ENCODE measurements at regions not wholly inside any gene's neighbourhood (a gene's known extent, or its start where the extent isn't known, plus 50 kb on each side); places are given as distances from the start of the nearest gene placed in this dataset.

DNA sequence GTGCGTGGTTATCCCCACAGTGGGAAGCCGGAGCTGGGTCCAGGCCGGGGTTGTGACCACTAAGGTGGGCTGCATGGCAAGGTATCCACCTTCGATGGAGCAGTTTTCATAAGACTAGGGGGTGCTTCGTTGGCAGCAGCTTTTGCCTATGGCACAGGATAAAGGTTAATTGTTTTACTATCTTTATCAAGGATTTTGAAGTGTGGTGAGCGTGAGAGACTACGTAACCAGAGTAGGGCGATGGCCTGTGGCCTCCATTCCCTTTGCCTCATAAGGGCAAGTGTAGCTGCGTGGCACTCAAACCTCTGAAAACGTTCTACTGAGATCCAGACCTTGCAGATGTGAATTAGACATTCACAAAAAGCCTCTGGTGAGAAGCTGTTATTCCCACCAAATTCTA is 206.6 kb downstream of the ACKR3 start:
- H3K4me3 ChIP-seq (ENCODE audit: low read length), result no peak overlapping the region
- Mint-ChIP-seq H3K36me3 (no peaks in the 10 kb centered on the region), H3K27me3 (peaks cover 0 to 12% (median 2%) of the 10 kb centered on the region in 5 donors), H3K27ac (no peak overlapping the region), H3K4me1 (no peaks in the 10 kb centered on the region), H3K9me3 (no peaks in the 10 kb centered on the region), H3K4me3 (no peak overlapping the region)
- ATAC-seq (no peak), DNase-seq (no peak)
- no peak overlapping the region for H3K27ac ChIP-seq (ENCODE audit: low read depth, low read length)
- H3K27me3 ChIP-seq (ENCODE audit: control insufficient read depth in 2 of 2, insufficient read depth in 2 of 2, low read length in 2 of 2), result no peaks in the 10 kb centered on the region
- H3K36me3 ChIP-seq (ENCODE audit: control insufficient read depth in 2 of 3, insufficient read depth in 3 of 3, low read length in 3 of 3), result no peaks in the 10 kb centered on the region
- ChIA-PET POLR2A (no interaction called here), CTCF (no interaction called here)
- intact Hi-C loops (cut with micrococcal nuclease), result no loop called here
- no peaks in the 10 kb centered on the region for H3K9me3 ChIP-seq (ENCODE audit: control insufficient read depth in 2 of 3, low read length in 3 of 3)
- H3K4me1 ChIP-seq (ENCODE audit: control insufficient read depth in 2 of 2, insufficient read depth in 2 of 2, low read length in 2 of 2), result no peaks in the 10 kb centered on the region

DNA sequence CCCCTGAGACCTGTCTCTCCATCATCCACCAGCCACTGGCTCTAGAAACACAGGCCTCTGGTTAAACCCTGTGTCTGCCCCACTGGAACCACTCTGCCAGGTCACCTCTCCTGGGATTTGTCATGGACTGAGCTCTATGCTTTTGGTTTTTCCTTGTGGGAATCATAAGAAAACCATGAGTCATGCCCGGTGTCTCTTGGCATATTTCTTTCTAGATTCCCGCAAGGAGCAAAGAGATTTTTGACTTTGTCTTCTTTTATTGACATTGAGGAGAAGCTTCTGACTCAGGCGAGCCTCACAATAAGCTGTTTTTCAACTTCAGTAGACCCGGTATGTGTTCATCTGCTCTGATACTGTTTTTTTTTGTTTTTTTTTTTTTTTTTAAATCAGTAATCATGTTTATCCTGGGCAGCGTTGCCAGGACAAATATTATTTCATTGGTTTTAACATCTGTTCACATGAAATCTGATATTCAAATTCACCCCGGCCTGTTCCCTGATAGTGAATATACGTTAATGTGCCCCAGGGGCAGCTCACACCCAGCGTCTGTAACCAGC is 207.1 kb downstream of the ACKR3 start:
- Mint-ChIP-seq H3K4me1 (no peaks in the 10 kb centered on the region), H3K27me3 (peaks cover 0 to 17% (median 5%) of the 10 kb centered on the region in 5 donors), H3K4me3 (no peak overlapping the region), H3K27ac (no peak overlapping the region), H3K36me3 (no peaks in the 10 kb centered on the region), H3K9me3 (no peaks in the 10 kb centered on the region)
- Histone ChIP-seq H3K4me3 (ENCODE audit: low read length) (no peak overlapping the region), H3K27ac (ENCODE audit: low read depth, low read length) (no peak overlapping the region), H3K36me3 (ENCODE audit: control insufficient read depth in 2 of 3, insufficient read depth in 3 of 3, low read length in 3 of 3) (no peaks in the 10 kb centered on the region), H3K27me3 (ENCODE audit: control insufficient read depth in 2 of 2, insufficient read depth in 2 of 2, low read length in 2 of 2) (no peaks in the 10 kb centered on the region), H3K4me1 (ENCODE audit: control insufficient read depth in 2 of 2, insufficient read depth in 2 of 2, low read length in 2 of 2) (no peaks in the 10 kb centered on the region), H3K9me3 (ENCODE audit: control insufficient read depth in 2 of 3, low read length in 3 of 3) (no peaks in the 10 kb centered on the region)
- DNase-seq (no peak), ATAC-seq (no peak)
- ChIA-PET POLR2A (no interaction called here), CTCF (no interaction called here)
- intact Hi-C loops (cut with micrococcal nuclease), result no loop called here

DNA sequence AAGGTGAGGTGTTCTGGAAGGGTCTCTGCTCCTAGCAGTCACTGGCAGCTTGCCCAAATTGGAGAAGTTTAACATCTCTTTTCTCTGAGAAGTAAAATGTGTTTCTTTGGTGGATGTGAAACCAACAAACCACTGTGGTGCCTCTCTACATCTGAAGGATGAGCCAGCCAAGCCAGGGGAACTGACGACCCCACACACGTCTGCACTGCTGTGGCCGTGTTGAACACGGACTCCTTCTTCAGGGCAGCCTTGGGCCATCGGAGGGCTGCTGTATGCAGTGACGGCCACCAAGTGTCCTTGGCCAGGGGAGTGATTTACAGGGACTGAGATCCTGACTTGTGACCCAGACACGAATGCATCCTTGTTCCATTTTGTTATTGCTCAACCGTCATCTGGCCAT is 207.8 kb downstream of the ACKR3 start:
- Histone ChIP-seq H3K4me1 (ENCODE audit: control insufficient read depth in 2 of 2, insufficient read depth in 2 of 2, low read length in 2 of 2) (no peaks in the 10 kb centered on the region), H3K9me3 (ENCODE audit: control insufficient read depth in 2 of 3, low read length in 3 of 3) (no peaks in the 10 kb centered on the region), H3K27me3 (ENCODE audit: control insufficient read depth in 2 of 2, insufficient read depth in 2 of 2, low read length in 2 of 2) (no peaks in the 10 kb centered on the region), H3K27ac (ENCODE audit: low read depth, low read length) (no peak overlapping the region), H3K4me3 (ENCODE audit: low read length) (no peak overlapping the region), H3K36me3 (ENCODE audit: control insufficient read depth in 2 of 3, insufficient read depth in 3 of 3, low read length in 3 of 3) (no peaks in the 10 kb centered on the region)
- ChIA-PET POLR2A (no interaction called here), CTCF (no interaction called here)
- DNase-seq, result no peak
- H3K4me1 Mint-ChIP-seq, result no peaks in the 10 kb centered on the region
- intact Hi-C loops (cut with micrococcal nuclease), result no loop called here
- no peak overlapping the region for H3K27ac Mint-ChIP-seq
- H3K4me3 Mint-ChIP-seq, result no peak overlapping the region
- no peak for ATAC-seq
- H3K36me3 Mint-ChIP-seq, result no peaks in the 10 kb centered on the region
- peaks cover 2 to 21% (median 11%) of the 10 kb centered on the region in 5 donors for H3K27me3 Mint-ChIP-seq
- H3K9me3 Mint-ChIP-seq, result no peaks in the 10 kb centered on the region

DNA sequence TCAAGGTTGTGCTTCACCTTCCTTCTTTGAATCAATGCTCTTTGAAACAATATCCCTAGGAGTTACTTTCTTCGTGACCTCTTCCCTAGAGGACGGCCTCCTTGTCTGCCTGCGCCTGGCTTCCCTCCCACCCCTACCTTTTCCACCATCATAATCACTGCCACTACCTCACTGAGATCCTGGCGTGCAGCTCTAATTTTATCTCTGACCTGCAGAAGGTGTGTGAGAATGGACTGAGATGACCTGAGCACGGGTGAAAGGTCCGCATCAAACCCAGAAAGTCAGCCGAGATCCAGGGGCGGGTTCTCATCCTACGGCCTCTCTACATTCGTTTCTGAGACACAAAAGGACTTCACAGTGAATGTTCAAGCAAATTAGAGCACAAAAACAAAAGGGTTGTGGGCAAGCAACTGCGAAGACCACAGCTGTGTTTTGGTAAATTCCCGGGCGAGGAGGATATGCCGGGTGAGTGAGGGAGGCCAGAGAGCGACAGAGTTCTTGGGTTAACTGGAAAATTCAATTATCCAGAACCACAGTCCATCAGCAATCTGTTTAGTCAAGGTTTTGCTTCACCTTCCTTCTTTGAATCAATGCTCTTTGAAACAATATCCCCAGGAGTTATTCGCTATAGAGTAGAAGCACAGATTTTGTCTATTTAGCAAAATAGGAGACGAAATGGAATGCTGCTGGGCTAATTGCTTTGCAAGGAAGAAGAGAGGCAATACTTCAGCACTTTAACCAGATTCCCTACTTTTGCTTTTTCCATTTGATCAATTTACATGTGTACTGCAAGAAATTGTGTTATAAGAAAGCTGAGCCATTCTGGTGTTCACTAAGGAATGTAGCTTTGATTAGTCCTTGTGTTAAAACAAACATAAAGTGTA is 212.6 kb downstream of the ACKR3 start:
- no peak for DNase-seq
- ChIA-PET POLR2A (no interaction called here), CTCF (no interaction called here)
- no peaks in the 10 kb centered on the region for H3K4me1 ChIP-seq (ENCODE audit: control insufficient read depth in 2 of 2, insufficient read depth in 2 of 2, low read length in 2 of 2)
- H3K27me3 Mint-ChIP-seq, result peaks cover 6 to 39% (median 28%) of the 10 kb centered on the region in 5 donors
- H3K4me3 Mint-ChIP-seq, result no peak overlapping the region
- no peaks in the 10 kb centered on the region for H3K27me3 ChIP-seq (ENCODE audit: control insufficient read depth in 2 of 2, insufficient read depth in 2 of 2, low read length in 2 of 2)
- H3K36me3 ChIP-seq (ENCODE audit: control insufficient read depth in 2 of 3, insufficient read depth in 3 of 3, low read length in 3 of 3), result no peaks in the 10 kb centered on the region
- H3K36me3 Mint-ChIP-seq, result peaks cover 0 to 4% (median 0%) of the 10 kb centered on the region in 5 donors
- H3K27ac ChIP-seq (ENCODE audit: low read depth, low read length), result no peak overlapping the region
- intact Hi-C loops (cut with micrococcal nuclease), result no loop called here
- no peak for ATAC-seq
- peaks cover 0 to 3% (median 0%) of the 10 kb centered on the region in 11 donors for H3K9me3 Mint-ChIP-seq
- H3K27ac Mint-ChIP-seq, result no peak overlapping the region
- H3K4me3 ChIP-seq (ENCODE audit: low read length), result no peak overlapping the region
- no peaks in the 10 kb centered on the region for H3K4me1 Mint-ChIP-seq
- H3K9me3 ChIP-seq (ENCODE audit: control insufficient read depth in 2 of 3, low read length in 3 of 3), result no peaks in the 10 kb centered on the region

DNA sequence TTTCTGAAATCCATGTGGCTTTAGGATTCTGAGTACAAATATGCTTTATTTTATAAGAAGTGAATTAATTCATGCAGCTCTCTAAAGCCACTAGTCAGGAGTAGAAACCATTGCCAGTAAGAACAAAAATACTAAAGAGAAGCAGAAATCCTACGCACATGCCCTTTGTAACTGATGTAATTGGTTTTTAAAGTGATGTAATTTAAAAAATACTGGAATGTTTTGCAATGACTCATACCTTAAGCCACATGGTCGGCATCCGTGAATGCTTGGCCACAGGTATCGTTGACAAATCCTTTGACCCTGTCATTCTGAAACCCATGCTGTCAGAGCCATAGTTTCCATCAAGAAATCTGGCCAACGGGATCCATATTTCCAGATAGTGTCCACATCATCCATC is 213.3 kb downstream of the ACKR3 start:
- Mint-ChIP-seq H3K27me3 (peaks cover 6 to 44% (median 28%) of the 10 kb centered on the region in 5 donors), H3K27ac (no peak overlapping the region), H3K4me1 (peaks cover 0 to 1% (median 0%) of the 10 kb centered on the region in 7 donors), H3K4me3 (no peak overlapping the region), H3K9me3 (peaks cover 0 to 4% (median 0%) of the 10 kb centered on the region in 11 donors), H3K36me3 (peaks cover 0 to 4% (median 0%) of the 10 kb centered on the region in 5 donors)
- no peaks in the 10 kb centered on the region for H3K9me3 ChIP-seq (ENCODE audit: control insufficient read depth in 2 of 3, low read length in 3 of 3)
- ChIA-PET POLR2A (no interaction called here), CTCF (no interaction called here)
- ATAC-seq (no peak), DNase-seq (no peak)
- intact Hi-C loops (cut with micrococcal nuclease), result no loop called here
- H3K27ac ChIP-seq (ENCODE audit: low read depth, low read length), result no peak overlapping the region
- H3K36me3 ChIP-seq (ENCODE audit: control insufficient read depth in 2 of 3, insufficient read depth in 3 of 3, low read length in 3 of 3), result no peaks in the 10 kb centered on the region
- no peak overlapping the region for H3K4me3 ChIP-seq (ENCODE audit: low read length)
- no peaks in the 10 kb centered on the region for H3K4me1 ChIP-seq (ENCODE audit: control insufficient read depth in 2 of 2, insufficient read depth in 2 of 2, low read length in 2 of 2)
- no peaks in the 10 kb centered on the region for H3K27me3 ChIP-seq (ENCODE audit: control insufficient read depth in 2 of 2, insufficient read depth in 2 of 2, low read length in 2 of 2)

DNA sequence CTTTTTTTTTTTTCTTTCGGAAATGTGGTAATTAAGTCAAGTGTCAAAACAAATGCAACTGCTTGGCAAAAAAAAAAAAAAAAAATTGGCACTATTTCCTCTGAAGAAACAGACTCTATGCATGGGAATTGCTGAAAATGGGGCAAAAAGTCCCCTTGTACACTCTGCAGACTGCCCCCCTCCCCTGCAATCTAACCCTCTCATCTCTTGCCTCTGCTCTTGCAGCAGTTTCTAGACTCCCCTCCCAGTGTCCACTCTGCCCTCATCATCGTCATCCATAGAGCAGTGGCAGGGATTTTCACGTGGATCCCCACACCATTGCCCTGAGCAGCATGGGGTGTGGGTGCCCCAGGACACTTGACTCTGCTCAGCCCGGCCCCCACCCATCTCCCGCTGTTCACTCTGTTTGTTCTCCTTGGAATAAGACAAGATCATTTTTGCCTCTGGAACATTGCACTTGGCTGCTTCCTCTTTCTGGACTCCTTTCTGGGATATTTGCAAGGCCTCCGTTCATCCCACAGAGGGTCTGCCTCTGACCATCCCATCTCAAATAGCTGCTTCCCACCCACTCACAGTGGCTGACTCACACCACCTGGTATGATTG is 213.9 kb downstream of the ACKR3 start:
- H3K4me1 Mint-ChIP-seq, result peaks cover 0 to 1% (median 0%) of the 10 kb centered on the region in 7 donors
- ChIA-PET POLR2A (no interaction called here), CTCF (no interaction called here)
- Histone ChIP-seq H3K4me1 (ENCODE audit: control insufficient read depth in 2 of 2, insufficient read depth in 2 of 2, low read length in 2 of 2) (no peaks in the 10 kb centered on the region), H3K27me3 (ENCODE audit: control insufficient read depth in 2 of 2, insufficient read depth in 2 of 2, low read length in 2 of 2) (no peaks in the 10 kb centered on the region), H3K4me3 (ENCODE audit: low read length) (no peak overlapping the region), H3K36me3 (ENCODE audit: control insufficient read depth in 2 of 3, insufficient read depth in 3 of 3, low read length in 3 of 3) (no peaks in the 10 kb centered on the region), H3K27ac (ENCODE audit: low read depth, low read length) (no peak overlapping the region), H3K9me3 (ENCODE audit: control insufficient read depth in 2 of 3, low read length in 3 of 3) (no peaks in the 10 kb centered on the region)
- H3K4me3 Mint-ChIP-seq, result no peak overlapping the region
- ATAC-seq (no peak), DNase-seq (no peak)
- intact Hi-C loops (cut with micrococcal nuclease), result no loop called here
- peaks cover 6 to 44% (median 28%) of the 10 kb centered on the region in 5 donors for H3K27me3 Mint-ChIP-seq
- peaks cover 0 to 4% (median 0%) of the 10 kb centered on the region in 5 donors for H3K36me3 Mint-ChIP-seq
- H3K27ac Mint-ChIP-seq, result no peak overlapping the region
- H3K9me3 Mint-ChIP-seq, result peaks cover 0 to 4% (median 0%) of the 10 kb centered on the region in 11 donors
